HCT116 (cell line): ENCODE measurements at regions not wholly inside any gene's neighbourhood (a gene's known extent, or its start where the extent isn't known, plus 50 kb on each side); places are given as distances from the start of the nearest gene placed in this dataset.

Experiments
- ATAC-seq: fragments of 200-7000 bp; cut with Tn5 transposase; 2 replicates; pipeline ENCODE4 v1.9.1; 2020; ENCODE audit warnings: mild to moderate bottlenecking, moderate library complexity
- BruUV-seq: library from RNA; stranded (reverse); fragments of 400-500 nt; replicated peaks from 2 replicates; lab custom pipeline; 2021; lab: Mats Ljungman, UMichigan
- CTCF ChIA-PET: fragments of 300-600 bp; sonication (Branson Sonifier 250); formaldehyde crosslinking; loops from one replicate; lab custom pipeline; 2021; ENCODE audit warnings: antibody characterized with exemption; lab: Charles Lee
- POLR2A ChIA-PET: fragments of 300-600, 350-600 bp; sonication (Branson Sonifier 250); formaldehyde crosslinking; loops from one replicate; lab custom pipeline; 2021; ENCODE audit warnings: antibody characterized with exemption; lab: Charles Lee
- RAD21 ChIA-PET, 2 experiments: fragments of 300-600 bp; sonication (Branson Sonifier 250); formaldehyde crosslinking; loops; one replicate each; lab custom pipeline; 2023; ENCODE audit warnings: low total read pairs in 2 of 2; ENCODE audit not compliant: uncharacterized antibody in 2 of 2, unreplicated experiment in 2 of 2, low non-redundant PET in 1 of 2; lab: Charles Lee
- DNase-seq: peaks from one replicate; pipeline ENCODE4 v3.0.0-alpha.2; 2010; ENCODE audit warnings: low read depth, low spot score
- H2AFZ ChIP-seq: fragments of 200-600 bp; shearing (Covaris generic), sonication (generic); 2 replicates; pipeline ENCODE4 v1.6.1; 2017; ENCODE audit warnings: low read depth, mixed run types, mixed read lengths, antibody characterized with exemption, low read length; ENCODE audit not compliant: poor library complexity, severe bottlenecking
- H3K27ac ChIP-seq: 2 replicates; pipeline ENCODE4 v1.5.1; 2012; ENCODE audit warnings: low read depth, low read length
- H3K27me3 ChIP-seq: fragments of 200-600 bp; sonication (generic); 2 replicates; pipeline ENCODE4 v1.6.1; 2016; ENCODE audit warnings: mixed run types, low read length, mixed read lengths; ENCODE audit not compliant: insufficient read depth
- H3K36me3 ChIP-seq, 2 experiments: fragments of 200-500 bp in 1 of 2; fragments of 200-600 bp in 1 of 2; sonication (Bioruptor generic) in 1 of 2; sonication (generic) in 1 of 2; 2 replicates each; pipeline versions ENCODE4 v1.5.1 to v1.6.1; 2014 to 2016; ENCODE audit warnings: low read length in 2 of 2, inconsistent platforms in 1 of 2, mixed read lengths in 1 of 2, mixed run types in 1 of 2; ENCODE audit not compliant: insufficient read depth in 2 of 2, control insufficient read depth in 1 of 2
- H3K4me1 ChIP-seq, 2 experiments: fragments of 200-600 bp in 1 of 2; sonication (generic) in 1 of 2; 2 replicates each; pipeline versions ENCODE4 v1.5.1 to v1.6.1; 2012 to 2017; ENCODE audit warnings: low read length in 2 of 2, inconsistent platforms in 1 of 2, mild to moderate bottlenecking in 1 of 2, mixed read lengths in 1 of 2, mixed run types in 1 of 2, moderate library complexity in 1 of 2; ENCODE audit not compliant: insufficient read depth in 2 of 2, control insufficient read depth in 1 of 2
- H3K4me2 ChIP-seq: fragments of 200-600 bp; sonication (generic); 2 replicates; pipeline ENCODE4 v1.6.1; 2017; ENCODE audit warnings: mixed run types, low read length, mixed read lengths
- H3K4me3 ChIP-seq, 2 experiments: fragments of 200-600 bp in 1 of 2; sonication (generic) in 1 of 2; replicated peaks in 1 of 2; 2 replicates each; pipeline ENCODE4 v1.5.1; 2011 to 2016; ENCODE audit warnings: low read length in 2 of 2, control low read depth in 1 of 2, low read depth in 1 of 2, mild to moderate bottlenecking in 1 of 2, mixed read lengths in 1 of 2, mixed run types in 1 of 2
- H3K79me2 ChIP-seq: fragments of 200-600 bp; sonication (generic); 2 replicates; pipeline ENCODE4 v1.6.1; 2017; ENCODE audit warnings: mild to moderate bottlenecking, mixed run types, low read length, moderate library complexity, mixed read lengths; ENCODE audit not compliant: insufficient read depth
- H3K9ac ChIP-seq: fragments of 200-600 bp; sonication (generic); 2 replicates; pipeline ENCODE4 v1.6.1; 2016; ENCODE audit warnings: low read length, mixed read lengths
- H3K9me2 ChIP-seq: fragments of 200-600 bp; sonication (generic), shearing (Covaris generic); 2 replicates; pipeline ENCODE4 v1.6.1; 2017; ENCODE audit warnings: mixed run types, mild to moderate bottlenecking, moderate library complexity; ENCODE audit not compliant: insufficient read depth
- H3K9me3 ChIP-seq, 2 experiments: fragments of 200-500 bp in 1 of 2; fragments of 200-600 bp in 1 of 2; sonication (Bioruptor generic) in 1 of 2; sonication (generic) in 1 of 2; 2 replicates each; pipeline ENCODE4 v1.6.1; 2014 to 2017; ENCODE audit warnings: low read length in 2 of 2, mixed read lengths in 2 of 2, inconsistent platforms in 1 of 2, low read depth in 1 of 2, mild to moderate bottlenecking in 1 of 2, mixed run types in 1 of 2, moderate library complexity in 1 of 2; ENCODE audit not compliant: control insufficient read depth in 1 of 2, insufficient read depth in 1 of 2
- H4K20me1 ChIP-seq: fragments of 200-600 bp; sonication (generic), shearing (Covaris generic); 2 replicates; pipeline ENCODE4 v1.6.1; 2017; ENCODE audit warnings: mixed run types, mild to moderate bottlenecking, moderate library complexity; ENCODE audit not compliant: insufficient read depth
- ATF3 ChIP-seq: IDR thresholded peaks from 2 replicates; pipeline ENCODE4 v1.6.1; 2012
- CBX3 ChIP-seq: IDR thresholded peaks from 2 replicates; pipeline ENCODE4 v1.6.1; 2012; ENCODE audit warnings: low read depth
- CEBPB ChIP-seq: IDR thresholded peaks from 2 replicates; pipeline ENCODE4 v1.6.1; 2012; ENCODE audit warnings: low read depth
- CTCF ChIP-seq, 3 experiments: fragments of 200-600 bp in 1 of 3; sonication (generic) in 1 of 3; IDR thresholded peaks in 2 of 3; conservative IDR thresholded peaks in 1 of 3; 2 replicates each; pipeline ENCODE4 v1.5.1; 2012 to 2017; ENCODE audit warnings: low read depth in 2 of 3, low read length in 2 of 3, antibody characterized with exemption in 1 of 3, borderline replicate concordance in 1 of 3, control low read depth in 1 of 3, mild to moderate bottlenecking in 1 of 3, mixed read lengths in 1 of 3, mixed run types in 1 of 3, moderate library complexity in 1 of 3; ENCODE audit not compliant: insufficient read depth in 1 of 3
- EGR1 ChIP-seq: IDR thresholded peaks from 2 replicates; pipeline ENCODE4 v1.6.1; 2012; ENCODE audit warnings: low read depth
- ELF1 ChIP-seq: IDR thresholded peaks from 2 replicates; pipeline ENCODE4 v1.6.1; 2012; ENCODE audit warnings: low read depth, borderline replicate concordance
- EZH2 ChIP-seq: fragments of 200-600 bp; sonication (generic); IDR thresholded peaks from 2 replicates; pipeline ENCODE4 v1.6.1; 2017; ENCODE audit warnings: antibody characterized with exemption, mixed run types
- FOSL1 ChIP-seq: IDR thresholded peaks from 2 replicates; pipeline ENCODE4 v1.6.1; 2012; ENCODE audit warnings: low read depth
- JUND ChIP-seq: IDR thresholded peaks from 2 replicates; pipeline ENCODE4 v1.6.1; 2012
- POLR2A ChIP-seq: IDR thresholded peaks from 2 replicates; pipeline ENCODE4 v1.7.0; 2011; ENCODE audit warnings: borderline replicate concordance; ENCODE audit not compliant: insufficient read depth, insufficient read length; ENCODE audit errors: extremely low read depth
- RAD21 ChIP-seq: IDR thresholded peaks from 2 replicates; pipeline ENCODE4 v1.6.1; 2012; ENCODE audit warnings: low read depth, mild to moderate bottlenecking
- REST ChIP-seq: IDR thresholded peaks from 2 replicates; pipeline ENCODE4 v1.6.1; 2012; ENCODE audit warnings: low read depth
- YY1 ChIP-seq: IDR thresholded peaks from 2 replicates; pipeline ENCODE4 v1.6.1; 2011; ENCODE audit warnings: low read length, low read depth, moderate library complexity, mild to moderate bottlenecking; ENCODE audit not compliant: insufficient replicate concordance; ENCODE audit errors: extremely low read depth
- ZBTB33 ChIP-seq: IDR thresholded peaks from 2 replicates; pipeline ENCODE4 v1.6.1; 2011; ENCODE audit warnings: mild to moderate bottlenecking, low read length, moderate library complexity; ENCODE audit not compliant: insufficient replicate concordance; ENCODE audit errors: extremely low read depth
- intact Hi-C: fragments of 100-400 bp; cut with micrococcal nuclease; formaldehyde crosslinking; loops from 2 replicates; pipeline ENCODE4 v1.10.0; 2022

GRCh38 chr6:144344646-144345045 lies 59.5 kb downstream of the UTRN start:
- Histone ChIP-seq H3K27ac (no peak overlapping the region), H3K4me2 (no peak overlapping the region), H2AFZ (no peak overlapping the region), H3K9me2 (no peaks in the 10 kb centered on the region), H3K9me3 (no peaks in the 10 kb centered on the region), H3K36me3 (no peaks in the 10 kb centered on the region), H3K4me3 (no peak overlapping the region), H3K4me1 (peaks cover 41 to 54% of the 10 kb centered on the region in 2 experiments; a peak in 3 of 4 replicates), H3K79me2 (no peaks in the 10 kb centered on the region), H4K20me1 (no peaks in the 10 kb centered on the region)
- ATAC-seq, result no peak
- BruUV-seq, result no TSS peak
- CTCF ChIA-PET, result no interaction called here
- POLR2A ChIA-PET, result no interaction called here
- no peak for TF ChIP-seq JUND
- TF ChIP-seq, all 23 proteins: peak for 0
- no peak overlapping the region for H3K9ac ChIP-seq
- H3K27me3 ChIP-seq, result no peaks in the 10 kb centered on the region
- no peak for DNase-seq
- RAD21 ChIA-PET, result no interaction called here
- intact Hi-C loops, result no loop called here

- Histone ChIP-seq H4K20me1 (no peaks in the 10 kb centered on the region), H3K4me2 (no peak overlapping the region), H3K36me3 (no peaks in the 10 kb centered on the region), H3K4me3 (no peak overlapping the region), H3K27ac (no peak overlapping the region), H3K9me2 (no peaks in the 10 kb centered on the region), H2AFZ (no peak overlapping the region), H3K79me2 (no peaks in the 10 kb centered on the region), H3K9ac (no peak overlapping the region), H3K4me1 (peaks cover 46 to 61% of the 10 kb centered on the region in 2 experiments; a peak in 3 of 4 replicates), H3K9me3 (no peaks in the 10 kb centered on the region), H3K27me3 (no peaks in the 10 kb centered on the region)
- ATAC-seq, result no peak
- RAD21 ChIA-PET, result no interaction called here
- no TSS peak for BruUV-seq
- intact Hi-C loops, result no loop called here
- POLR2A ChIA-PET, result no interaction called here
- no peak for DNase-seq
- CTCF ChIA-PET, result interaction anchor here (0.8 kb wide), 1 partner anchor 137 kb away, joined by 3 read pairs; no protein-coding TSS in a partner anchor
- TF ChIP-seq REST, result no peak
- TF ChIP-seq EZH2, result no peak
- no peak for TF ChIP-seq POLR2A
- TF ChIP-seq ELF1, result no peak
- TF ChIP-seq ATF3, result no peak
- TF ChIP-seq CBX3, result no peak
- no peak for TF ChIP-seq CTCF (IDR thresholded peaks at IDR 0.05 in 2 of 3, conservative IDR thresholded peaks at IDR 0.05 in 1 of 3; ENCODE audit: borderline replicate concordance in 1 of 3, insufficient read depth in 1 of 3, low read depth in 2 of 3, low read length in 2 of 3)
- TF ChIP-seq RAD21, result no peak
- no peak for TF ChIP-seq FOSL1
- no peak for TF ChIP-seq EGR1
- no peak for TF ChIP-seq CEBPB
- TF ChIP-seq YY1, result no peak
- TF ChIP-seq ZBTB33, result no peak
Observed at GRCh38 chr6:144345451-144345850, 60.3 kb downstream of the UTRN start.
